GM10248 (cell line): ENCODE measurements at regions not wholly inside any gene's neighbourhood (a gene's known extent, or its start where the extent isn't known, plus 50 kb on each side); places are given as distances from the start of the nearest gene placed in this dataset.

Experiments
- CTCF ChIA-PET: fragments of 300-600 bp; sonication (Branson Sonifier 250); formaldehyde crosslinking; extraction: SDS; loops from one replicate; lab custom pipeline; 2021; ENCODE audit warnings: antibody characterized with exemption; lab: Yijun Ruan, JAX
- POLR2A ChIA-PET: fragments of 350-650 bp; sonication (Branson Sonifier 250); formaldehyde crosslinking; extraction: SDS; loops from one replicate; lab custom pipeline; 2020; ENCODE audit warnings: antibody characterized with exemption; lab: Yijun Ruan, JAX
- DNase-seq: peaks from one replicate; pipeline ENCODE4 v3.0.0; 2012; ENCODE audit errors: extremely low spot score
- CTCF ChIP-seq: IDR thresholded peaks from 2 replicates; pipeline ENCODE4 v1.5.1; 2012; ENCODE audit warnings: mild to moderate bottlenecking, low read depth; ENCODE audit errors: extremely low read depth, missing control alignments, control extremely low read depth

- CTCF ChIA-PET: no interaction called here
- TF ChIP-seq CTCF: no peak
- POLR2A ChIA-PET: no interaction called here
- DNase-seq: no peak
Observed at GRCh38 chr1:188237573-188238348, 1409.0 kb downstream of the PLA2G4A start.

- no peak for TF ChIP-seq CTCF
- CTCF ChIA-PET: interaction anchor here (1.1 to 1.6 kb wide), 3 partner anchors 10 to 313 kb away, joined by 3 read pairs; no protein-coding TSS in a partner anchor
- no peak for DNase-seq
- POLR2A ChIA-PET: no interaction called here
Observed at GRCh38 chr1:188240772-188241406, 1412.1 kb downstream of the PLA2G4A start.

GRCh38 chr1:188241629-188242028 lies 1412.9 kb downstream of the PLA2G4A start:
- ChIA-PET CTCF (interaction anchor here (1.1 to 1.6 kb wide), 5 partner anchors 9 to 314 kb away, joined by 3 to 6 read pairs (median 3); no protein-coding TSS in a partner anchor), POLR2A (no interaction called here)
- no peak for DNase-seq
- no peak for TF ChIP-seq CTCF

- ChIA-PET CTCF (no interaction called here), POLR2A (no interaction called here)
- DNase-seq: no peak
Observed at GRCh38 chr1:188243456-188243855, 1414.7 kb downstream of the PLA2G4A start.

GRCh38 chr1:188244681-188245080 lies 1415.9 kb downstream of the PLA2G4A start:
- no peak for TF ChIP-seq CTCF
- ChIA-PET CTCF (no interaction called here), POLR2A (no interaction called here)
- no peak for DNase-seq

More at GRCh38 chr1:188243456-188243855, 1414.7 kb downstream of the PLA2G4A start:
- no peak for TF ChIP-seq CTCF

DNA sequence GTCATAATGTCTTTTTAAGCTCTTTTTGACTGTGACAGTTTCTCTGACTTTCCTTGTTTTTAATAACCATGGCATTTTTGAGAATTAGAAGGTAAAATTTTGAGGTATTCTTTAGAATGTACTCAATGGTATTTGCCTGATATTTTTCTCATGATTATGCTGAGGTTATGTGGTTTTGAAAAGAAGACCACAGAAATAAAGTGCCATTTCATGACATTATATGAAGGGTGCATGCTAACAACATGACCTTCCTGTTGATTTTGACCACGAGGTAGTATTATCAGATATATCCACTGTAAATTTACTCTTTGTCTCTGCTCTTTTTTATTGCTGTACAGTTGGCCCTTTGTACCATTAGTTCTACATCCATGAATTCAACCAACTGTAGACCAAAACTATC lies 1418.5 kb downstream of the PLA2G4A start:
- DNase-seq: no peak
- ChIA-PET CTCF (interaction anchor here (1.2 kb wide), 1 partner anchor 26 kb away, joined by 3 read pairs; no protein-coding TSS in a partner anchor), POLR2A (no interaction called here)
- no peak for TF ChIP-seq CTCF
